ENCODE measurements at regions not wholly inside any gene's neighbourhood (a gene's known extent, or its start where the extent isn't known, plus 50 kb on each side); places are given as distances from the start of the nearest gene placed in this dataset.
"Not testable (repeated sequence)": the region's sequence is repeated elsewhere in the genome, so short reads cannot be mapped to it uniquely, and the experiment has no call there.

DNA sequence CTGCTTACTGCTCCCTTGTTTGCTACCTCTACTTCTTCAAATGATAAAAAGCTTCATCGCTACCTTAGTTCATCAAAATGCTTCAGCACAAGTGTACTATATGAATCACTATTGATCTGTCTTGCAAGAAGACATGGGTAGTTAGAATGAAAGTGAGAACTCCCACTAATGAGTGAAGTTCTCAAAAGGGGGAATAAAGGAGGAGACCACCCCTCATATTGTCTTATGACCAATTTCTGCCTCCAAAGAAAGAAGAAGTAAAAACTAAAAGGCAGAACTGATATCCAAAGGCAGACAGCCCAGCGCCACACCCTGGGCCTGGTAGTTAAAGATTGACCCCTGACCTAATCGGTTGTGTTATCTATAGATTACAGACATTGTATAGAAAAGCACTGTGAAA, 63.4 kb upstream of the RAP1B start:
- DNase-seq: not testable (repeated sequence)

DNA sequence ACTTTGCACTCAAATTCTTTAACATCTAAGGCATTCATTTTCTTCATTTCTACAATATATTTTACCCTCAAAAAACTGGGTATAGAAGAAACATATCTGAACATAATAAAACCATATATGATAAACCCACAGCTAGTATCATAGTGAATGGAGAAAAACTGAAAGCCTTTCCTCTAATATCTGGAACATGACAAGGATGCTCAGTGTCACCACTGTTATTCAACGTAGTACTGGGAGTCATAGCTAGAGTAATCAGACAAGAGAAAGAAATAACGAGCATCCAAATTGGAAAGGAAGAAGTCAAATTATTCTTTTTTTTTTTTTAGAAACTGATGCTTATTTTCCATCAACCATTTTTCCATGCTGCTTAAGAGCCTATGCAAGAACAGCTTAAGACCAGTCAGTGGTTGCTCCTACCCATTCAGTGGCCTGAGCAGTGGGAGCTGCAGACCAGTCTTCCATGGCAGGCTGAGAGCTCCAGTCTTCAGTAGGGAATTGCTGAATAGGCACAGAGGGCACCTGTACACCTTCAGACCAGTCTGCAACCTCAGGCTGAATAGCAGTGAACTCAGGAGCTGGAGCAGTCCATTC, 58.0 kb upstream of the RAP1B start:
- DNase-seq: not testable (repeated sequence)

DNA sequence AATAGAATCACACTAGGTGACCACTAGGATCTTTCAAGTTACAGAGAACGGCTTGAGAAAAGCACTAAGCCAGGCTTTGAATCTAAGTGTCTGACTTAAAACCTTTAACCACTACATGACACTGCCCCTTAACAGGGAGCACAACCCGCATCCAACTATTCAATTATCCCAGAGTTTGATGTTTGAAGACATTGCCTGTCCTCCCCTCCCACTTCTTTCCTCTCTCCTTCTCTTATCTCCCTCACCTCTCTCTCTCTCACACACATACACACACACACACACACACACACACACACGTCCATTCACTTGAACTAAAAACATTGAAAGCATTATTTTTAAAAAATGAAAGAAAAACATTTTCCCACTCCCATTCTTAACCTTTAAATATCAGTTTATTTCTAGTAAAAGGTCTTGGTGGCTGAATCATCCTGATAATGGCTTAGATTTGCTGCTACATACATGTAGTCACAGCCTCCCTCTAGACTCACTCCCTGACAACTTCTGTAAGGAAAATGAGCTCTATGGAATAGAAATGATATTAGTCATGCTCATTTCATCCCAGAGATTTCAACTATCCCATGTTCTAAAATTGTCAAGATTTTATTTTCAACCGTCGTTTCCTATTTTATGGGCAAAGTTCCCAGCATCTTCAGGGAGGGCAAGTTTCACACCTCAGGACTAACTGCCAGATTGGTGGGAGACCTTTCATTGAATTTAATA, 53.5 kb upstream of the RAP1B start:
- no peak for DNase-seq

DNA sequence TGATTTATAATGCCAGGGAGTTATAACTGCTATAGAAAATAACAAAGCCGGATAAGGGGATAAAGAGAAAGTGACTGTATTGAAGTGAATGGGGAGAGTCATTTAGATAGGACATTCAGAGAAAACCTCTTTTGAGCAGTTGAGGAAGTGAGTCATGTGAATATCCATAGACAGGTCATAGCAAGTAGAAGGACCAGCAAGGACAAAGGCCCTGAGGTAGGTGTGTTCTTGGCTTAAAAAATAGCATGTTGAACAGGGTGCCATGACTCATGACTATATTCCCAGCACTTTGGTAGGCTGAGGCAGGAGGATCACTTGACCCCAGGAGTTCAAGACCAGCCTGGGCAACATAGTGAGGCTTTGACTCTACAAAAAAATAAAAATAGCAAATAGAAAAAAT, 51.5 kb upstream of the RAP1B start:
- DNase-seq: no peak

DNA sequence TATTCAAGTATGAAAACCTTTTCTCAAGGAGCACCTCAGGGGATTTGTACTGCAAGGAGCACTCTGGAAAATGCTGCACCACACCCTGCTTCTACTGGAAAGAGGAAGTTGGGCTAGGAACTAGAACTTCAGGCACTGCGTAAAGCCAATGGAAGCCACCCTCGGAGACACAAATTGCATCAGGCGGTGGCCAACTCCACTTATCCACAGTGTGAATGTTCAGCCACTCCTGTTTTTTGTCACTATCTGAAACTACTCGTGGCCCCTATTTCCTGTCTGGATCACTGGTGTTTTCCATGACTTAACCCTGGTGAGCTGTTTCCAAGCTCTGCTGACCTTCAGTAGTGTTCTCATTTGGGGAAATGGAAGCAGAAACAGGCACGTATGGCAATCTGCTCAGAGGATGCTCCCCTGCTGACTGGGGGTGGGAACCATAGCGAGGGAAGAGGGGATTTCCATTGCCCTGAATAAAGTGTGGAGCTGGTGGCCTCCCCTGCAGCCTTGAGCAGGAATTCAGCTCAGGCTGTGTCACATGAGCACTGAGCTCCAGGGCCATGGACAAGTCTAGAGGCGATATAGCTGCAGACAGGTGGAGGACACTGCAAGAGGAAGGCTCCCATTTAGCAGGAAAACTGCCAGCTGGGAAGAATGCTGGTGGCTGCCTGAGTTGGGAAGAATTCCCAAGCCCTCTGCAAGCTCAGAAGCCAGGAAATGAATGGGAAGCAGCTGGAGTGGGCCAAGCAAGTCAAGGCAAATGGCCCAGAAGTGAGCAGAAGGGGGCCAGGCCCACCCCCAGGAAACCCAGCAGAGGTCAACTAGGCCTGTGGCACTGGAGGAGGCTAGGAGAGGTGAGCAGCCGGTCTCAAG, 50.5 kb upstream of the RAP1B start:
- DNase-seq: no peak

DNA sequence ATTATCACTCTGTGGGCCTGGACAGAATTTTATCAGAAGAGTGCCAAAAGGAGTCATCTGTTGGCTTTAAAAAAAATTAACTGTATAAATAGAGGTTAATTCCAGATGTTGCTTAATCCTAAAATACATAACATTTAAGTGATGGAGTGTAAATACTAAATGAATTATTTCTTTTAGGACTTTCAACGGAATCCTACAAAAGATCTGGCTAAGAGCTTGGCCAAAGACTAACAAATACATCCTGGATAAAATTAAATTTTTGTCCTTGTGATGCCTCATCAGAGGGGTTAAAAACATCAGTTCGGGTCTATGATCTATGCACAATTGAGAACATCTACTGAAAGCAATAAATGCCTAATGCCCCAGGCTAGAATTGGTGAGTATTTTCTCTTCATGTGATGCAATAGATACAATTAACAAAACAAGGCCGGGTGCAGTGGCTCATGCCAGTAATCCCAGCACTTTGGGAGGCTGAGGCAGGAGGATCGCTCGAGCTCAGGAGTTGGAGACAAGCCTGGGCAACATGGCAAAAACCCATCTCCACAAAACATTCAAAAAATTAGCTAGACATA, 49.8 kb upstream of the RAP1B start:
- no peak for DNase-seq

Measured in amygdala (tissue), 56 donors.